MM.1S (cell line): ENCODE measurements at regions not wholly inside any gene's neighbourhood (a gene's known extent, or its start where the extent isn't known, plus 50 kb on each side); places are given as distances from the start of the nearest gene placed in this dataset.

Source experiments
- DNase-seq: peaks from one replicate; pipeline ENCODE4 v3.0.0-alpha.2; 2015
- H2AFZ ChIP-seq: fragments of 300-600 bp; sonication (generic); 2 replicates; pipeline ENCODE4 v1.6.0; 2016; ENCODE audit warnings: antibody characterized with exemption, low read length
- H3F3A ChIP-seq: fragments of 300-600 bp; sonication (generic); 2 replicates; pipeline ENCODE4 v1.6.1; 2016; ENCODE audit warnings: mild to moderate bottlenecking, antibody characterized with exemption, low read length, moderate library complexity, mixed read lengths; ENCODE audit not compliant: insufficient read depth
- H3K27ac ChIP-seq: fragments of 300-600 bp; sonication (generic); 2 replicates; pipeline ENCODE4 v1.5.1; 2016; ENCODE audit warnings: mild to moderate bottlenecking, low read length
- H3K27me3 ChIP-seq: fragments of 300-600 bp; sonication (generic); replicated peaks from 2 replicates; pipeline ENCODE4 v1.6.0; 2016; ENCODE audit warnings: low read length; ENCODE audit not compliant: insufficient read depth
- H3K36me3 ChIP-seq: fragments of 300-600 bp; sonication (generic); replicated peaks from 2 replicates; pipeline ENCODE4 v1.6.1; 2016; ENCODE audit warnings: mild to moderate bottlenecking, low read length, mixed read lengths; ENCODE audit not compliant: insufficient read depth
- H3K4me1 ChIP-seq: fragments of 300-600 bp; sonication (generic); 2 replicates; pipeline ENCODE4 v1.6.1; 2016; ENCODE audit warnings: low read length, mixed read lengths
- H3K4me2 ChIP-seq: fragments of 300-600 bp; sonication (generic); 2 replicates; pipeline ENCODE4 v1.6.0; 2016; ENCODE audit warnings: low read depth, low read length
- H3K4me3 ChIP-seq: fragments of 300-600 bp; sonication (generic); 2 replicates; pipeline ENCODE4 v1.5.1; 2016; ENCODE audit warnings: low read length, mixed read lengths
- H3K79me2 ChIP-seq: fragments of 300-600 bp; sonication (generic); 2 replicates; pipeline ENCODE4 v1.6.1; 2016; ENCODE audit warnings: mixed run types, low read length, mixed read lengths
- H3K9ac ChIP-seq: fragments of 300-600 bp; sonication (generic); 2 replicates; pipeline ENCODE4 v1.6.1; 2016; ENCODE audit warnings: low read length, mixed read lengths
- H3K9me2 ChIP-seq: fragments of 300-600 bp; sonication (generic); replicated peaks from 2 replicates; pipeline ENCODE4 v1.6.1; 2016; ENCODE audit warnings: mild to moderate bottlenecking, low read length, mixed read lengths; ENCODE audit not compliant: insufficient read depth
- H3K9me3 ChIP-seq: fragments of 300-600 bp; sonication (generic); replicated peaks from 2 replicates; pipeline ENCODE4 v1.6.1; 2016; ENCODE audit warnings: mild to moderate bottlenecking, low read length, mixed read lengths; ENCODE audit not compliant: insufficient read depth
- H4K20me1 ChIP-seq: fragments of 300-600 bp; sonication (generic); 2 replicates; pipeline ENCODE4 v1.6.1; 2016; ENCODE audit warnings: mild to moderate bottlenecking, low read length, moderate library complexity, mixed read lengths; ENCODE audit not compliant: insufficient read depth
- EZH2 ChIP-seq: fragments of 300-600 bp; sonication (generic); optimal IDR thresholded peaks from 2 replicates; pipeline ENCODE3; 2017; ENCODE audit warnings: low read depth, mild to moderate bottlenecking, antibody characterized with exemption, low read length, mixed read lengths
- EZH2phosphoT487 ChIP-seq: fragments of 300-600 bp; sonication (generic); IDR thresholded peaks from 2 replicates; pipeline ENCODE4 v1.6.1; 2018; ENCODE audit warnings: antibody characterized with exemption, low read length
- TF ChIP-seq, protein P1 (sequence below): fragments of 300-600 bp; sonication (generic); IDR thresholded peaks from 2 replicates; pipeline ENCODE4 v1.5.1; 2016; ENCODE audit warnings: antibody characterized with exemption, low read length, mixed read lengths

DNA sequence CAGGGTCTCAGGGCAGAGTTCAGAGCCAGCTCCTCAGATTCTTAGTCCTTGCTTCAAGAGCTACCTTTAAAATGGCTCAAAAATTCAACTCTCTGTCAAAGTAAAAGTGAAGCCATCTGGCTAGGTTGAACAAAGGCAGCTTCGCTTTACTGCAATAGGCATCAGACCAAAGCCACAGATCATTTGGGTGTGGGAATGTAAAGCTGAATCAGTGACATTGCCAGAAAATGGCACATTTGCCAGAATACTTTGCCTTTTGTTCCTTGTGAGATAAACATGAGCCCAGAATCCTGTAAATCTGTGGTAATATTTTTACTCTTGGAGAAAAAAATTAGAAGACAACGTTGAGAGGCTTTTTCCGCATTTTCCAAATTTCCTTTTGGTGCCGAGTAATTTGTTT lies 210.5 kb downstream of the PALM2AKAP2 start:
- Histone ChIP-seq H3K36me3 (no peaks in the 10 kb centered on the region), H3K4me3 (no peak overlapping the region), H3K27ac (no peak overlapping the region), H3K9me2 (no peaks in the 10 kb centered on the region), H3K9me3 (no peaks in the 10 kb centered on the region; the same call in 1 of the 2 replicates), H4K20me1 (no peaks in the 10 kb centered on the region), H3K4me2 (no peak overlapping the region), H3K9ac (no peak overlapping the region), H3F3A (no peaks in the 10 kb centered on the region), H2AFZ (no peak overlapping the region), H3K4me1 (no peaks in the 10 kb centered on the region), H3K27me3 (no peaks in the 10 kb centered on the region), H3K79me2 (no peaks in the 10 kb centered on the region)
- TF ChIP-seq EZH2phosphoT487 (no peak), EZH2 (no peak)
- TF ChIP-seq, protein P1, sequence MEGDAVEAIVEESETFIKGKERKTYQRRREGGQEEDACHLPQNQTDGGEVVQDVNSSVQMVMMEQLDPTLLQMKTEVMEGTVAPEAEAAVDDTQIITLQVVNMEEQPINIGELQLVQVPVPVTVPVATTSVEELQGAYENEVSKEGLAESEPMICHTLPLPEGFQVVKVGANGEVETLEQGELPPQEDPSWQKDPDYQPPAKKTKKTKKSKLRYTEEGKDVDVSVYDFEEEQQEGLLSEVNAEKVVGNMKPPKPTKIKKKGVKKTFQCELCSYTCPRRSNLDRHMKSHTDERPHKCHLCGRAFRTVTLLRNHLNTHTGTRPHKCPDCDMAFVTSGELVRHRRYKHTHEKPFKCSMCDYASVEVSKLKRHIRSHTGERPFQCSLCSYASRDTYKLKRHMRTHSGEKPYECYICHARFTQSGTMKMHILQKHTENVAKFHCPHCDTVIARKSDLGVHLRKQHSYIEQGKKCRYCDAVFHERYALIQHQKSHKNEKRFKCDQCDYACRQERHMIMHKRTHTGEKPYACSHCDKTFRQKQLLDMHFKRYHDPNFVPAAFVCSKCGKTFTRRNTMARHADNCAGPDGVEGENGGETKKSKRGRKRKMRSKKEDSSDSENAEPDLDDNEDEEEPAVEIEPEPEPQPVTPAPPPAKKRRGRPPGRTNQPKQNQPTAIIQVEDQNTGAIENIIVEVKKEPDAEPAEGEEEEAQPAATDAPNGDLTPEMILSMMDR: no peak
- DNase-seq: no peak

DNA sequence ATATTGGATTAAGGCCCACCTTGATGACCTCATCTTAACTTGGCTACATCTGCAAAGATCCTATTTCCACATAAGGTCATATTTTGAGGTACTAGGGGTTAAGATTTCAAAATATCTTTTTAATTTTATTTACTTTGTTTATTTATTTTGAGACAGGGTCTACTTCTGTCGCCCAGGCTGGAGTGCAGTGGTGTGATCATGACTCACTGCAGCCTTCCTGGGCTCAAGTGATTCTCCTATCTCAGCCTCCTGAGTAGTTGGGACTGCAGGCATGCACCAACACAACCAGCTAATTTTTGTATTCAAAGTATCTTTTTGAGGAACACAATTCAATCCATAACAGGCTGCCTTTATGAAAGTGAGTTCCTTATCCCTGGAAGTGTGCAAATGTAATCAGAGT lies 212.3 kb downstream of the PALM2AKAP2 start:
- H2AFZ ChIP-seq: no peak overlapping the region
- H3K9ac ChIP-seq: no peak overlapping the region
- no peak overlapping the region for H3K4me2 ChIP-seq
- H3K4me1 ChIP-seq: no peaks in the 10 kb centered on the region
- H3F3A ChIP-seq: no peaks in the 10 kb centered on the region
- TF ChIP-seq EZH2 (no peak), EZH2phosphoT487 (no peak)
- TF ChIP-seq, protein P1: no peak
- no peak overlapping the region for H3K4me3 ChIP-seq
- no peaks in the 10 kb centered on the region for H3K9me2 ChIP-seq
- DNase-seq: no peak
- H3K27ac ChIP-seq: no peak overlapping the region
- no peaks in the 10 kb centered on the region; the same call in 1 of the 2 replicates for H3K9me3 ChIP-seq
- no peaks in the 10 kb centered on the region for H3K36me3 ChIP-seq
- H3K79me2 ChIP-seq: no peaks in the 10 kb centered on the region
- no peaks in the 10 kb centered on the region for H3K27me3 ChIP-seq
- H4K20me1 ChIP-seq: no peaks in the 10 kb centered on the region

DNA sequence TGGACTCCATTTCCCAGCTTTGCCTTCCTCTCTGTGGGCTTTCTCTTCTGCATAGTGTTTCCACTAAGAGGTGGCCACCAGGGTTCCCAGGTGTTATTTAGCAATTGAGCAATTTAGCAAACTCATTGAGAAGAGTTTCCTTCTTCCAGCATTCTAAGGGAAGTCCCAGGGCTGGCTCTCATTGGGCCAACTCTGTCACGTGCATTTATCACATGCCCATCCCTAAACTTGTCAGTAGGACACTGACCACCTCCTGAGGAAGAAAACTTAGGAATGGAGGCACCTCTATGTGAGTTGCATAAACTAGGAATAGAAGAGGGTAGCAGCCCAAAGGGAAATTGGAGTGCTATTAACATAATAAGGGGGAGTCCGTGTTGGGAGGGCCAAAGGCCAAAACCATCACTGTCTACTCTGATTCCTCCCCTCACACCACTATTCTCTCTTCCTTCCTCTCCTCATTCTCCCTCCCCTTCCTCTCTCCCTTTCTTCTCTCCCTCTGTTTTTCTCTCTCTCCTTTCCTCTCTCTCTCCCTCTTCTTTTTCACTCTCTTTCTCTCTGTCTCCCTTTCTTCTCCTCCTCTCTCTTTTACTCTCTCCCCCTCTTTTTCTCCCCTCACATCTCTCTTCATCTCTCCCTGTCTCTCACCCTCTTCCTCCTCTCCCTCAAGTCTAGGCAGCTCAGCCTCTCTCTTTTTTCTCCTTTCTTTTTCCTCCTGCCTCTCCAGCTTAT lies 213.4 kb downstream of the PALM2AKAP2 start:
- no peak overlapping the region for H2AFZ ChIP-seq
- no peak for DNase-seq

More for the DNA sequence above, 213.4 kb downstream of the PALM2AKAP2 start:
- no peaks in the 10 kb centered on the region for H3K9me2 ChIP-seq
- H3K36me3 ChIP-seq: no peaks in the 10 kb centered on the region
- no peaks in the 10 kb centered on the region for H4K20me1 ChIP-seq
- H3K27me3 ChIP-seq: no peaks in the 10 kb centered on the region
- no peak overlapping the region for H3K9ac ChIP-seq
- no peaks in the 10 kb centered on the region; the same call in 1 of the 2 replicates for H3K9me3 ChIP-seq
- H3K79me2 ChIP-seq: no peaks in the 10 kb centered on the region
- no peak overlapping the region for H3K4me2 ChIP-seq
- H3F3A ChIP-seq: no peaks in the 10 kb centered on the region
- no peak overlapping the region for H3K27ac ChIP-seq
- no peak overlapping the region for H3K4me3 ChIP-seq
- TF ChIP-seq EZH2phosphoT487 (no peak), EZH2 (no peak)
- TF ChIP-seq, protein P1: no peak
- H3K4me1 ChIP-seq: no peaks in the 10 kb centered on the region
